Naive thymus-derived CD4-positive, alpha-beta T cell (primary cell): ENCODE measurements at regions not wholly inside any gene's neighbourhood (a gene's known extent, or its start where the extent isn't known, plus 50 kb on each side); places are given as distances from the start of the nearest gene placed in this dataset.

Experiments used
- ATAC-seq: fragments of 150-1000 bp; cut with Tn5 transposase; 2 replicates; pipeline ENCODE4 v1.10.0; 2021; ENCODE audit warnings: mild to moderate bottlenecking, moderate library complexity
- CTCF ChIA-PET: fragments of 350-600 bp; sonication (Branson Sonifier 250); formaldehyde crosslinking; loops from one replicate; lab custom pipeline; 2021; ENCODE audit warnings: antibody characterized with exemption; lab: Charles Lee
- POLR2A ChIA-PET: fragments of 350-600 bp; sonication (Branson Sonifier 250); formaldehyde crosslinking; loops from one replicate; lab custom pipeline; 2021; ENCODE audit warnings: antibody characterized with exemption, inconsistent platforms; lab: Charles Lee
- DNase-seq, 9 donors: peaks; one replicate each; pipeline versions ENCODE4 v3.0.0 to v3.0.0-alpha.2; 2020 to 2022; ENCODE audit warnings: mixed read lengths in 1 of 9
- H3K27ac ChIP-seq: one replicate; pipeline ENCODE4 v1.7.0; 2013; ENCODE audit warnings: mild to moderate bottlenecking, low read depth, low read length, moderate library complexity
- H3K27me3 ChIP-seq, 2 donors: one replicate each; pipeline ENCODE4 v1.7.0; 2013; ENCODE audit warnings: low read length in 2 of 2, mild to moderate bottlenecking in 2 of 2, moderate library complexity in 2 of 2; ENCODE audit not compliant: control insufficient read depth in 2 of 2, insufficient read depth in 2 of 2
- H3K36me3 ChIP-seq, 3 experiments: 1 replicate in 2 of 3; 2 replicates in 1 of 3; pipeline ENCODE4 v1.7.0; 2013; ENCODE audit warnings: low read length in 3 of 3, mild to moderate bottlenecking in 3 of 3, moderate library complexity in 1 of 3; ENCODE audit not compliant: insufficient read depth in 3 of 3, control insufficient read depth in 2 of 3
- H3K4me1 ChIP-seq, 2 donors: one replicate each; pipeline ENCODE4 v1.7.0; 2013; ENCODE audit warnings: low read length in 2 of 2, mild to moderate bottlenecking in 2 of 2, moderate library complexity in 1 of 2; ENCODE audit not compliant: control insufficient read depth in 2 of 2, insufficient read depth in 2 of 2
- H3K4me3 ChIP-seq: 2 replicates; pipeline ENCODE4 v1.7.0; 2013; ENCODE audit warnings: mild to moderate bottlenecking, low read length
- H3K9me3 ChIP-seq, 3 experiments: 1 replicate in 2 of 3; 2 replicates in 1 of 3; pipeline ENCODE4 v1.7.0; 2013; ENCODE audit warnings: low read length in 3 of 3; ENCODE audit not compliant: control insufficient read depth in 2 of 3
- H3K27ac Mint-ChIP-seq, 9 donors: one replicate each; pipeline ENCODE4 v1.8.0; 2020 to 2022; ENCODE audit warnings: mixed read lengths in 9 of 9, mild to moderate bottlenecking in 8 of 9, moderate library complexity in 5 of 9, inconsistent platforms in 2 of 9
- H3K27me3 Mint-ChIP-seq, 5 donors: one replicate each; pipeline ENCODE4 v1.8.0; 2021 to 2022; ENCODE audit warnings: mixed read lengths in 5 of 5, mild to moderate bottlenecking in 1 of 5
- H3K36me3 Mint-ChIP-seq, 5 donors: one replicate each; pipeline ENCODE4 v1.8.0; 2020 to 2022; ENCODE audit warnings: mixed read lengths in 5 of 5, mild to moderate bottlenecking in 3 of 5, inconsistent platforms in 1 of 5
- H3K4me1 Mint-ChIP-seq, 7 donors: one replicate each; pipeline ENCODE4 v1.8.0; 2020 to 2022; ENCODE audit warnings: mixed read lengths in 7 of 7, mild to moderate bottlenecking in 3 of 7, inconsistent platforms in 1 of 7
- H3K4me3 Mint-ChIP-seq, 10 donors: one replicate each; pipeline ENCODE4 v1.8.0; 2020 to 2022; ENCODE audit warnings: mild to moderate bottlenecking in 10 of 10, mixed read lengths in 10 of 10, moderate library complexity in 6 of 10, inconsistent platforms in 2 of 10
- H3K9me3 Mint-ChIP-seq, 11 donors: one replicate each; pipeline ENCODE4 v1.8.0; 2020 to 2022; ENCODE audit warnings: mixed read lengths in 11 of 11, mild to moderate bottlenecking in 4 of 11, inconsistent platforms in 1 of 11, moderate library complexity in 1 of 11
- intact Hi-C, 2 donors: fragments of 100-400 bp; cut with micrococcal nuclease; formaldehyde crosslinking; loops; one replicate each; pipeline ENCODE4 v1.15.1; 2023

DNA sequence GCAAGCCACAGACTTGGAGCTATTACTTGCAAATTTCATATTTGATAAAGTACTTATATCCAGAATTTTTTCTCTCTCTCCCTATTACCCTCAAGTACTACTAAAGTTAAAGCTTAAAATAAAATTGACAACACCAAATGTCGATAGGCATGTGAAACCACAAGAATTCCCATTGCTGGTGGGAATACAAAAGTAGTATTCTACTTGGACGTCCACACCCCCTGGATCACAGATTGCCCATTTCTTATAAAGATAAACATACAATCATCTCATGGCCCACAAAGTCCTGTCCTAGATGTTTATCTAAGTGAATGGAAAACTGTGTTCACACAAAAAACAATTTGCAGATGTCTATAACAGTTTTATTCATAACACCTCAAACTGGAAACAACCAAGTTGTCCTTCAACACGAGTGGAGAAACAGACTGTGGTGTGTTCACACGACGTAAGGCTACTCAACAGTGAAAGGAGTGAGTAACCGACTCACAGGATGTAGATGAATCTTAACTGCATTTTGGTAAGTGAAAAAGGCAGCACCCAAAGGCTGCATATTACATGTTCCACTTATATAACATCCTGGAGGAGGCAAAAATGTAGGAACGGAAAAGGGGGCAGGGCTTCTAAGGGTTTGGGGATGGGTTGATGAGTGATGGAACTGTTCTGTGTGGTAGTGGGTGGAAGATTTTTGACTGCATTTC is 297.4 kb downstream of the THBS2 start:
- no peak overlapping the region for H3K4me3 Mint-ChIP-seq
- no peak for ATAC-seq
- ChIA-PET POLR2A (no interaction called here), CTCF (interaction anchor here (0.7 to 1.6 kb wide), 2 partner anchors 149 to 1574 kb away, joined by 3 to 5 read pairs; no protein-coding TSS in a partner anchor)
- peaks cover 4 to 24% (median 20%) of the 10 kb centered on the region in 5 donors for H3K27me3 Mint-ChIP-seq
- H3K27me3 ChIP-seq, result no peaks in the 10 kb centered on the region
- no peak overlapping the region for H3K27ac ChIP-seq
- no peaks in the 10 kb centered on the region for H3K9me3 ChIP-seq
- no peaks in the 10 kb centered on the region for H3K9me3 Mint-ChIP-seq
- H3K36me3 ChIP-seq, result no peaks in the 10 kb centered on the region
- DNase-seq, result no peak
- intact Hi-C loops, result loop anchor here (2.0 to 5.0 kb wide), 2 partner anchors 61 to 1561 kb away; no protein-coding TSS in a partner anchor
- no peaks in the 10 kb centered on the region for H3K4me1 Mint-ChIP-seq
- no peaks in the 10 kb centered on the region for H3K36me3 Mint-ChIP-seq
- H3K4me1 ChIP-seq, result no peaks in the 10 kb centered on the region
- no peak overlapping the region for H3K4me3 ChIP-seq
- H3K27ac Mint-ChIP-seq, result no peak overlapping the region

DNA sequence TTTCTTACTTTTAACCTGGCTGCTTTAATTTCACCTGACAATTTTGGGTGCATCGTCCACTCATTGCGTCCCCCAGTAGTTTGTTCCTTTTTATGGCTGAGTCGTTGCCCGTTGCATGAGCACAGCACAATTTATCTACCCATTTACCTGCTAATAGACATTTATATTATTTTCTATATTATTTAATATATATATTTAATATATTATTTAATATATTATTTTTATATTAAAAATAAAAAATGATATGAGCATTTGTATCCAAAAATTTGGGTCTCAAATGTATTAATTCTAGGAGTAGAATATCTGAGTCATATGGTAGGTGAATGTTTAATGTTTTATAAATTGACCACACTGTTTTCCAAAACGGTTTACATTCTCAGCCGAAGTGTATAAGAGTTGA is 300.2 kb downstream of the THBS2 start:
- ATAC-seq (no peak), DNase-seq (no peak)
- no peaks in the 10 kb centered on the region for H3K9me3 ChIP-seq
- H3K27me3 ChIP-seq, result no peaks in the 10 kb centered on the region
- H3K4me3 ChIP-seq, result no peak overlapping the region
- H3K27me3 Mint-ChIP-seq, result peaks cover 4 to 25% (median 18%) of the 10 kb centered on the region in 5 donors
- intact Hi-C loops, result no loop called here
- H3K9me3 Mint-ChIP-seq, result no peaks in the 10 kb centered on the region
- no peaks in the 10 kb centered on the region for H3K36me3 ChIP-seq
- CTCF ChIA-PET, result no interaction called here
- no peak overlapping the region for H3K27ac Mint-ChIP-seq
- H3K36me3 Mint-ChIP-seq, result no peaks in the 10 kb centered on the region
- no peak overlapping the region for H3K27ac ChIP-seq
- POLR2A ChIA-PET, result no interaction called here
- H3K4me1 ChIP-seq, result no peaks in the 10 kb centered on the region
- no peak overlapping the region for H3K4me3 Mint-ChIP-seq
- H3K4me1 Mint-ChIP-seq, result no peaks in the 10 kb centered on the region

DNA sequence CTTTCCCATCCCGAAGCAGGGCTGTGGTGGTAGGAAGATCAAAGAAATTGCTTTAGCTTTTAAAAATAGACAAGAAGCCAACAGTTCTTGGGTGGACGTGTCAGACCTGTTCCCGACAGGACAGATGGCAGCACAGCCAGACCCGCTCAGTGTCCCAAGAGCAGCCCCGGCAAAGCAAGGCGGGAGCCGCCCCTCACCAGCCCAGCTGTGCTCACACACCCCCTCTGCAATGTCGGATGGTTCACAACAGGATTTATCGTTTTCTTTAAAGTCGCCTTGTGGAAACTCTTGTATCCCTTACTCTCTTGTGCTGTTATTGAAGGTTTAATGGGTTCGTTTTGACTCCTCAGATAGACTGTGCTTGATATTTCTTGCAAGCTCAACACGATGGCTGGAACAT is 302.4 kb downstream of the THBS2 start:
- Histone ChIP-seq H3K27ac (no peak overlapping the region), H3K9me3 (no peaks in the 10 kb centered on the region), H3K36me3 (no peaks in the 10 kb centered on the region), H3K4me1 (no peaks in the 10 kb centered on the region), H3K27me3 (peaks cover 0 to 3% of the 10 kb centered on the region in 2 donors), H3K4me3 (no peak overlapping the region)
- Mint-ChIP-seq H3K27ac (no peak overlapping the region), H3K27me3 (peaks cover 6 to 25% (median 18%) of the 10 kb centered on the region in 5 donors), H3K4me3 (no peak overlapping the region), H3K9me3 (no peaks in the 10 kb centered on the region), H3K4me1 (no peaks in the 10 kb centered on the region), H3K36me3 (no peaks in the 10 kb centered on the region)
- ATAC-seq (no peak), DNase-seq (no peak)
- CTCF ChIA-PET, result no interaction called here
- intact Hi-C loops, result no loop called here
- POLR2A ChIA-PET, result no interaction called here

DNA sequence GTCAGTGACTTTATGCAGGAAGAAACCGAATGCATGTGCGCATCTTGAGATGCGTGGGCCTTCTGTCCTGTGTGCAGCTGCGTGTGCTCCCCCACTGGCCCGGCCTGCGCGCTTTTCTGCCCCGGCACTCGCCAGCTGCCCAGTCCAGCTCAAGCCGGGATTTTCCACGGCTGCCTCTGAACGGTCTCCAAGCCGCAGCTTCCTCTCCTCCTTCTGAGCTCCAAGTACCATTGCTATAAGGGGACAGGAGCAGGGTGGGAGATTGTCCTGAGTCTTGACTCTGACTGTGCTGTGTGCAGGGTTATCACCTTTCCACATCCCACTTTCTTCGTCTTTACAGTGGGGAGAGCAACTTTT is 302.8 kb downstream of the THBS2 start:
- CTCF ChIA-PET, result no interaction called here
- H3K4me1 Mint-ChIP-seq, result no peaks in the 10 kb centered on the region

DNA sequence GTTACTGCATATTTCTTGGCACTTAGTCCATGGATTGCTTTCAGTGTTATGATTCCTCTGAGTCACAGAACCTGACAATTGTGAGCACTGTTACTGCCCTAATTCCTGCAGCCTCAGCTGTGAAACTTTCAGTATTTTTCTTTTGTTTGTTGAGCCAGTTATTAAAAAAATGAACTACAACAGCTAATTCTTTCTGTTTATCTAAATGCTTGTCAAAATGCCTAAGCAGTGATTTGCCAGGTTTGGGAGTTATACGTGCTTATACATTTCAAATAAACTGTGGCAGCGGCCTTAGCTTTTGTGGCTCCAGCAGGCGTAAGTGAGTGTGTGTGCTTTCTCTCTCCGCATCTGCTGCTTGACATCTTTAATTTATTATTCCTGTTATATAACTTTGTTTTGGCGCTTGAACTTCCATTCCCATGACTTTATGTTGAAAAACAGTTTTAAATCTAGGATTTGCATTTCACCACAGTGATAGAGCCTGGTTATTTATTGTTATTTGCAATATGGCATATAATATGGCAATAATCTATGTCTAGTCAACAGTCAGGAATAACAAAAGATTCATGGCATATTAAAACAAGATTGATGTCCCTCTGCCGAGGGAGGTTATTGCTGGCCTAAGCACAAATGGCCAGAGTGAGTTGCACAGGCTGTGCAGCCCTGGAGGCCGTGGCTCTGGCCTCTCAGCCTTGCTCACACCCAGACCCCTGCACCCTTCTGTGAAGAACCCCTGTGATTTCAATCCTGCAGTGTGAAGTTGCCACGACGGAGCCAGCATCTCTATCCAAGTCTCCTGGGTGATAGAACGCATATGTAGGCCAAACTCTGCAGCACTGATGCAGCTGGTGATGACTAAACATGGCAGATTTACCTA is 303.4 kb downstream of the THBS2 start:
- Histone ChIP-seq H3K9me3 (no peaks in the 10 kb centered on the region), H3K27me3 (peaks cover 0 to 3% of the 10 kb centered on the region in 2 donors), H3K4me1 (no peaks in the 10 kb centered on the region), H3K27ac (no peak overlapping the region), H3K4me3 (no peak overlapping the region), H3K36me3 (no peaks in the 10 kb centered on the region)
- intact Hi-C loops, result no loop called here
- ChIA-PET CTCF (no interaction called here), POLR2A (no interaction called here)
- ATAC-seq (no peak), DNase-seq (no peak)
- Mint-ChIP-seq H3K27ac (no peak overlapping the region), H3K9me3 (no peaks in the 10 kb centered on the region), H3K4me3 (no peak overlapping the region), H3K36me3 (no peaks in the 10 kb centered on the region), H3K4me1 (no peaks in the 10 kb centered on the region), H3K27me3 (peaks cover 4 to 22% (median 14%) of the 10 kb centered on the region in 5 donors)

More for the DNA sequence above, 302.8 kb downstream of the THBS2 start:
- POLR2A ChIA-PET, result no interaction called here
- H3K4me3 Mint-ChIP-seq, result no peak overlapping the region
- no peaks in the 10 kb centered on the region for H3K9me3 Mint-ChIP-seq
- Histone ChIP-seq H3K27me3 (peaks cover 0 to 3% of the 10 kb centered on the region in 2 donors), H3K9me3 (no peaks in the 10 kb centered on the region), H3K4me3 (no peak overlapping the region), H3K36me3 (no peaks in the 10 kb centered on the region), H3K27ac (no peak overlapping the region), H3K4me1 (no peaks in the 10 kb centered on the region)
- H3K36me3 Mint-ChIP-seq, result no peaks in the 10 kb centered on the region
- peaks cover 8 to 25% (median 14%) of the 10 kb centered on the region in 5 donors for H3K27me3 Mint-ChIP-seq
- ATAC-seq (no peak), DNase-seq (no peak)
- no peak overlapping the region for H3K27ac Mint-ChIP-seq
- intact Hi-C loops, result no loop called here

DNA sequence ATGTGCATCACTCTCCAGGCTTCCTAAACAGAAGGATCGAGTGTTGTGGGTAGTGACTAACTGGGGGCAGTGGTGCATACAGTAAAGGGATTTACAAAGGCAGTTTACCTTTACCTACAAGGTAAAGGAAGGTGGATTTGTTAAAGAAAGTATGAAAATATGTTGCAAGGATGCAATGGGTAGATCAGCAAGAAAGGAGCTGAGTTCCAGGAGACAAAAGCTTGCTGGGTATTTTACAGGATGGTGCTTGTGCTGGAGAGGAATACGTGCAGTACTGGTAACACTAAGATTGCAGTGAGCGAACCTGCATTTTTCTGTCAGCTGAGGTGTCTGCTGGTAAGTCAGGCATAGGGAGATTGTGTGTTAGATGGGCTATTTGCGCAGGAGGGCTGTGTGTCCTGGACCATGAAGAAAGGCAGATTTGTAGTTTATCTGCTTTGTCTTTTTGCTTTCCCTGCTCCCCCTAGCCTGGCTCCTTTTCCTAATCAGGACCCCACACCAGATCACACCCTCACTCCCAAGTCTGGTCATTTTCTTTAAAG is 304.6 kb downstream of the THBS2 start:
- H3K27me3 ChIP-seq, result peaks cover 0 to 3% of the 10 kb centered on the region in 2 donors
- ChIA-PET CTCF (no interaction called here), POLR2A (no interaction called here)
- no peak overlapping the region for H3K4me3 ChIP-seq
- no peak overlapping the region for H3K27ac Mint-ChIP-seq
- no peaks in the 10 kb centered on the region for H3K4me1 ChIP-seq
- peaks cover 0 to 14% (median 11%) of the 10 kb centered on the region in 5 donors for H3K27me3 Mint-ChIP-seq
- no peak for ATAC-seq
- H3K36me3 ChIP-seq, result no peaks in the 10 kb centered on the region
- no peak overlapping the region for H3K4me3 Mint-ChIP-seq
- no peaks in the 10 kb centered on the region for H3K9me3 Mint-ChIP-seq
- intact Hi-C loops, result no loop called here
- no peaks in the 10 kb centered on the region for H3K9me3 ChIP-seq
- H3K4me1 Mint-ChIP-seq, result no peaks in the 10 kb centered on the region
- H3K27ac ChIP-seq, result no peak overlapping the region
- no peaks in the 10 kb centered on the region for H3K36me3 Mint-ChIP-seq
- DNase-seq, result no peak
